Gastrocnemius medialis (tissue), 4 donors: ENCODE measurements at regions not wholly inside any gene's neighbourhood (a gene's known extent, or its start where the extent isn't known, plus 50 kb on each side); places are given as distances from the start of the nearest gene placed in this dataset.
"Not testable (repeated sequence)": the region's sequence is repeated elsewhere in the genome, so short reads cannot be mapped to it uniquely, and the experiment has no call there.

ENCODE experiments used
- ATAC-seq, 2 donors: fragments of 150-250 bp; one replicate each; pipeline ENCODE4 v1.9.1; 2016
- DNase-seq, 2 donors: peaks; one replicate each; pipeline ENCODE4 v3.0.0-alpha.2; 2019
- H3K27ac ChIP-seq, 4 donors: fragments of 200-600 bp; sonication (generic); 1 replicate in 1 of 4; 2 replicates in 3 of 4; pipeline ENCODE4 v1.5.1; 2016 to 2018; ENCODE audit warnings: mild to moderate bottlenecking in 2 of 4, moderate library complexity in 1 of 4
- H3K27me3 ChIP-seq, 3 donors: fragments of 200-600 bp; sonication (generic) in 2 of 3; 1 replicate in 1 of 3; 2 replicates in 2 of 3; pipeline versions ENCODE4 v1.5.1 to v1.6.0; 2016 to 2019; ENCODE audit warnings: mild to moderate bottlenecking in 1 of 3, moderate library complexity in 1 of 3
- H3K36me3 ChIP-seq, 2 donors: fragments of 200-600 bp; sonication (generic) in 1 of 2; one replicate each; pipeline ENCODE4 v1.5.1; 2017 to 2018
- H3K4me1 ChIP-seq, 2 donors: fragments of 200-600 bp; sonication (generic) in 1 of 2; one replicate each; pipeline ENCODE4 v1.5.1; 2016 to 2017; ENCODE audit warnings: mild to moderate bottlenecking in 2 of 2
- H3K4me3 ChIP-seq, 4 donors: fragments of 200-600 bp; sonication (generic) in 3 of 4; 1 replicate in 1 of 4; 2 replicates in 3 of 4; pipeline ENCODE4 v1.5.1; 2016 to 2019; ENCODE audit warnings: mild to moderate bottlenecking in 2 of 4
- H3K9me3 ChIP-seq, 3 donors: fragments of 200-600 bp; sonication (generic) in 2 of 3; 1 replicate in 1 of 3; 2 replicates in 2 of 3; pipeline ENCODE4 v1.5.1; 2016 to 2019
- POLR2A ChIP-seq, 2 donors: fragments of 450-650 bp; IDR thresholded peaks; one replicate each; pipeline ENCODE4 v1.6.1; 2017; ENCODE audit warnings: antibody characterized with exemption in 2 of 2, mild to moderate bottlenecking in 2 of 2, moderate library complexity in 2 of 2
- in situ Hi-C, 4 donors: fragments of 200-750 bp; cut with MboI; loops; one replicate each; pipeline versions ENCODE4 v1.15.0 to v1.8.0; 2017; ENCODE audit warnings: low sequenced_read_pairs in 4 of 4
- intact Hi-C: fragments of 100-400 bp; cut with DNase I; formaldehyde crosslinking; loops from one replicate; pipeline ENCODE4 v1.15.1; 2023; ENCODE audit warnings: low total_unique reads
- TF ChIP-seq, protein P1 (sequence below), 5 experiments: fragments of 450-650 bp in 3 of 5; fragments of 200-600 bp in 2 of 5; sonication (generic) in 2 of 5; IDR thresholded peaks in 4 of 5; conservative IDR thresholded peaks in 1 of 5; 1 replicate in 4 of 5; 2 replicates in 1 of 5; pipeline ENCODE4 v1.5.1; 2016 to 2019; ENCODE audit warnings: antibody characterized with exemption in 5 of 5, mild to moderate bottlenecking in 3 of 5, moderate library complexity in 3 of 5

- intact Hi-C loops (no loop called here), in situ Hi-C loops (no loop called here)
- TF ChIP-seq, protein P1, sequence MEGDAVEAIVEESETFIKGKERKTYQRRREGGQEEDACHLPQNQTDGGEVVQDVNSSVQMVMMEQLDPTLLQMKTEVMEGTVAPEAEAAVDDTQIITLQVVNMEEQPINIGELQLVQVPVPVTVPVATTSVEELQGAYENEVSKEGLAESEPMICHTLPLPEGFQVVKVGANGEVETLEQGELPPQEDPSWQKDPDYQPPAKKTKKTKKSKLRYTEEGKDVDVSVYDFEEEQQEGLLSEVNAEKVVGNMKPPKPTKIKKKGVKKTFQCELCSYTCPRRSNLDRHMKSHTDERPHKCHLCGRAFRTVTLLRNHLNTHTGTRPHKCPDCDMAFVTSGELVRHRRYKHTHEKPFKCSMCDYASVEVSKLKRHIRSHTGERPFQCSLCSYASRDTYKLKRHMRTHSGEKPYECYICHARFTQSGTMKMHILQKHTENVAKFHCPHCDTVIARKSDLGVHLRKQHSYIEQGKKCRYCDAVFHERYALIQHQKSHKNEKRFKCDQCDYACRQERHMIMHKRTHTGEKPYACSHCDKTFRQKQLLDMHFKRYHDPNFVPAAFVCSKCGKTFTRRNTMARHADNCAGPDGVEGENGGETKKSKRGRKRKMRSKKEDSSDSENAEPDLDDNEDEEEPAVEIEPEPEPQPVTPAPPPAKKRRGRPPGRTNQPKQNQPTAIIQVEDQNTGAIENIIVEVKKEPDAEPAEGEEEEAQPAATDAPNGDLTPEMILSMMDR (IDR thresholded peaks at IDR 0.05 in 4 of 5, conservative IDR thresholded peaks at IDR 0.05 in 1 of 5), result no peak
- TF ChIP-seq POLR2A (IDR thresholded peaks at IDR 0.05), result no peak
- H3K27ac ChIP-seq, result no peak overlapping the region
- no peaks in the 10 kb centered on the region for H3K36me3 ChIP-seq
- ATAC-seq (no peak), DNase-seq (no peak)
- no peaks in the 10 kb centered on the region for H3K4me1 ChIP-seq
- H3K4me3 ChIP-seq, result no peak overlapping the region
- H3K9me3 ChIP-seq, result no peaks in the 10 kb centered on the region
- H3K27me3 ChIP-seq, result no peaks in the 10 kb centered on the region
Observed at GRCh38 chr4:153877898-153878297, 89.0 kb upstream of the SFRP2 start.

GRCh38 chr4:153873741-153874140, 84.9 kb upstream of the SFRP2 start:
- in situ Hi-C loops, result no loop called here
- ATAC-seq (no peak), DNase-seq (no peak)
- no peaks in the 10 kb centered on the region for H3K36me3 ChIP-seq
- no peak overlapping the region for H3K27ac ChIP-seq
- H3K4me1 ChIP-seq, result no peaks in the 10 kb centered on the region
- TF ChIP-seq POLR2A (IDR thresholded peaks at IDR 0.05), result no peak
- TF ChIP-seq, protein P1 (IDR thresholded peaks at IDR 0.05 in 4 of 5, conservative IDR thresholded peaks at IDR 0.05 in 1 of 5), result no peak
- H3K9me3 ChIP-seq, result no peaks in the 10 kb centered on the region
- intact Hi-C loops, result no loop called here
- H3K27me3 ChIP-seq, result no peaks in the 10 kb centered on the region
- no peak overlapping the region for H3K4me3 ChIP-seq

DNA sequence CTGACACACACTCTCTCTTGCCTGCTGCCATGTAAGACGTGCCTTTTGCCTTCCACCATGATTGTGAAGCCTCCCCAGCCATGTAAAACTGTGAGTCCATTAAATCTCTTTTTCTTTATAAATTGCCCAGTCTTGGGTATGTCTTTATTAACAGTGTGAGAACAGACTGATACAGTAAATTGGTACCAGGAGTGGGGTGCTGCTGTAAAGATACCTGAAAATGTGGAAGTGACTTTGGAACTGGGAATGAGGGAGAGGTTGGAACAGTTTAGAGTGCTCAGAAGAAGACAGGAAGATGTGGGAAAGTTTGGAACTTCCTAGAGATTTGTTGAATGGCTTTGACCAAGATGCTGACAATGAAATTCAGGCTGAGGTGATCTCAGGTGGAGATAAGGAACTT, 77.9 kb upstream of the SFRP2 start:
- in situ Hi-C loops, intact Hi-C loops, H3K4me3 ChIP-seq, H3K27me3 ChIP-seq, H3K27ac ChIP-seq, H3K36me3 ChIP-seq, DNase-seq, ATAC-seq, H3K4me1 ChIP-seq, H3K9me3 ChIP-seq: not testable (repeated sequence)

- Histone ChIP-seq H3K27ac (no peak overlapping the region), H3K9me3 (no peaks in the 10 kb centered on the region), H3K36me3 (no peaks in the 10 kb centered on the region), H3K27me3 (no peaks in the 10 kb centered on the region), H3K4me1 (no peaks in the 10 kb centered on the region), H3K4me3 (no peak overlapping the region)
- DNase-seq (no peak), ATAC-seq (no peak)
- intact Hi-C loops, result no loop called here
- in situ Hi-C loops, result no loop called here
- TF ChIP-seq, protein P1 (IDR thresholded peaks at IDR 0.05 in 4 of 5, conservative IDR thresholded peaks at IDR 0.05 in 1 of 5), result no peak
- no peak for TF ChIP-seq POLR2A (IDR thresholded peaks at IDR 0.05)
Observed at GRCh38 chr4:153852501-153852900, 63.6 kb upstream of the SFRP2 start.

DNA sequence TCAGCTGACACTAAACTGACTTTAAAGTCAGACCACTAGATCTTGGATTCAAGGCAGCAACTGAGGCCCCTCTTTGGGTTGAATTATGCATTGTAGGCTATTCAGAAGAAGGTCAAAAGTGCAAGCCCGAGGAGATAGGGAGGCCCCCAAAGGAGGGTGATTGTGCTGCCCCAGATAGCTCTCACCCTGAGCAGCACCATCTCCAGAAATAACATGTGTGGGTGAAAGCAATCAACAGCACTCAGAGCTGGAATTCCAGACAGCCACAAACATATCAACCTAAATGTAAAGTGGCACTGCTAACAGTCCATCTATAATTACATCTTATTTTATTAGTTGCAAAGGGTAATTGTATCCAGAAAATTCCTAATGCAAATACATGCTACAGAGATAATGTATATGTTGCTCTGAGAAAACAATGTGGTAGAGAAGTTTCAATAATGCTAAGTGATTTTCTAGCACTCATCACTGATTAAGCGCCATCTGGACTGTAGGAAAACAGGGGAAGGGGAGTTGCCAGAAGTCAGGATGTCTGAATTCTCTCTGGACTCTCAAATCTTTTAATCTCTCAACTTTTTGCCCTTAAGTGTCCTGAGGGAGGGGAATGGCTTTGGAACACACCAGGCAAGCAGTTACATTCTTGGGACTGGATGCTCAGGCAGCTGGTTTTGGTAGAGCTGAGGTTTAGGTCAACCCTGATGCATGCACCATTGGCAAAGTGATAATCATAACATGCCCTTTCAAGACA, 61.8 kb upstream of the SFRP2 start:
- ATAC-seq (no peak), DNase-seq (no peak)
- H3K4me1 ChIP-seq, result no peaks in the 10 kb centered on the region
- TF ChIP-seq, protein P1 (IDR thresholded peaks at IDR 0.05 in 4 of 5, conservative IDR thresholded peaks at IDR 0.05 in 1 of 5), result no peak
- no peak for TF ChIP-seq POLR2A (IDR thresholded peaks at IDR 0.05)
- no peaks in the 10 kb centered on the region for H3K27me3 ChIP-seq
- no peaks in the 10 kb centered on the region for H3K36me3 ChIP-seq
- intact Hi-C loops (no loop called here), in situ Hi-C loops (no loop called here)
- H3K27ac ChIP-seq, result no peak overlapping the region
- H3K4me3 ChIP-seq, result no peak overlapping the region
- H3K9me3 ChIP-seq, result no peaks in the 10 kb centered on the region
